Right atrium auricular region (tissue), 2 donors: ENCODE measurements at regions not wholly inside any gene's neighbourhood (a gene's known extent, or its start where the extent isn't known, plus 50 kb on each side); places are given as distances from the start of the nearest gene placed in this dataset.

Source experiments
- DNase-seq: peaks from one replicate; pipeline ENCODE4 v3.0.0-alpha.2; 2019; ENCODE audit warnings: low spot score
- H3K27ac ChIP-seq, 2 donors: fragments of 200-600 bp; sonication (generic); 1 replicate in 1 of 2; 2 replicates in 1 of 2; pipeline ENCODE4 v1.5.1; 2016 to 2019
- H3K27me3 ChIP-seq, 2 donors: fragments of 200-600 bp; sonication (generic); one replicate each; pipeline versions ENCODE4 v1.5.1 to v1.6.0; 2017 to 2019
- H3K36me3 ChIP-seq: fragments of 200-600 bp; sonication (generic); one replicate; pipeline ENCODE4 v1.5.1; 2016
- H3K4me1 ChIP-seq, 2 donors: fragments of 200-600 bp; sonication (generic); one replicate each; pipeline versions ENCODE4 v1.5.1 to v1.6.0; 2017 to 2019
- H3K4me3 ChIP-seq, 2 donors: fragments of 200-600 bp; sonication (generic); 1 replicate in 1 of 2; 2 replicates in 1 of 2; pipeline ENCODE4 v1.5.1; 2017 to 2019; ENCODE audit warnings: mild to moderate bottlenecking in 1 of 2, moderate library complexity in 1 of 2
- H3K9me3 ChIP-seq, 2 donors: fragments of 200-600 bp; sonication (generic); one replicate each; pipeline ENCODE4 v1.5.1; 2019
- TF ChIP-seq, protein P1 (sequence below), 2 donors: fragments of 200-600 bp; sonication (generic); IDR thresholded peaks; one replicate each; pipeline ENCODE4 v1.5.1; 2019; ENCODE audit warnings: antibody characterized with exemption in 2 of 2

- TF ChIP-seq, protein P1, sequence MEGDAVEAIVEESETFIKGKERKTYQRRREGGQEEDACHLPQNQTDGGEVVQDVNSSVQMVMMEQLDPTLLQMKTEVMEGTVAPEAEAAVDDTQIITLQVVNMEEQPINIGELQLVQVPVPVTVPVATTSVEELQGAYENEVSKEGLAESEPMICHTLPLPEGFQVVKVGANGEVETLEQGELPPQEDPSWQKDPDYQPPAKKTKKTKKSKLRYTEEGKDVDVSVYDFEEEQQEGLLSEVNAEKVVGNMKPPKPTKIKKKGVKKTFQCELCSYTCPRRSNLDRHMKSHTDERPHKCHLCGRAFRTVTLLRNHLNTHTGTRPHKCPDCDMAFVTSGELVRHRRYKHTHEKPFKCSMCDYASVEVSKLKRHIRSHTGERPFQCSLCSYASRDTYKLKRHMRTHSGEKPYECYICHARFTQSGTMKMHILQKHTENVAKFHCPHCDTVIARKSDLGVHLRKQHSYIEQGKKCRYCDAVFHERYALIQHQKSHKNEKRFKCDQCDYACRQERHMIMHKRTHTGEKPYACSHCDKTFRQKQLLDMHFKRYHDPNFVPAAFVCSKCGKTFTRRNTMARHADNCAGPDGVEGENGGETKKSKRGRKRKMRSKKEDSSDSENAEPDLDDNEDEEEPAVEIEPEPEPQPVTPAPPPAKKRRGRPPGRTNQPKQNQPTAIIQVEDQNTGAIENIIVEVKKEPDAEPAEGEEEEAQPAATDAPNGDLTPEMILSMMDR (IDR thresholded peaks at IDR 0.05): no peak
- H3K4me1 ChIP-seq: no peaks in the 10 kb centered on the region
- H3K27ac ChIP-seq: no peak overlapping the region
- no peaks in the 10 kb centered on the region for H3K9me3 ChIP-seq
- no peaks in the 10 kb centered on the region for H3K36me3 ChIP-seq
- DNase-seq: no peak
- H3K4me3 ChIP-seq: no peak overlapping the region
- no peaks in the 10 kb centered on the region for H3K27me3 ChIP-seq
Measured at GRCh38 chr2:139949242-139949972, 1169.2 kb upstream of the NXPH2 start.

DNA sequence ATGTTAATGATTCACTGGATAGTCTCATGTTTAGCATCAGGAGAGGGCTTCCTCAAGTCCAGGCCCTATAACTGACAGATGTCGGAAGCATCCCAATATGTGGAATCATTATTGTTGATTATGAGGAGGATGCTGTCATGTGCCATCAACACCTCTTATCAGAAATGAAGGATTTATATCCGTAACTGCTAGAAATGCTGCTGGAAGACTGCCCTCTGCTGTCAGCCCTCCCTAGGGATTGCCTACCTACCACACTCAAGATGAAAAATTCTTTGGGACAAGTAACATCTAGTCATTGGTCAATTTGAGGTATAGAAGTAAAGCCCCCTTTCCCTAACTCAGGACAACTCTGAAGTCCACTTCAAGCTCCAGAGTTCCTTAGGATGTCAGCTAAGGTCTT is 1166.5 kb upstream of the NXPH2 start:
- no peaks in the 10 kb centered on the region for H3K4me1 ChIP-seq
- H3K27me3 ChIP-seq: no peaks in the 10 kb centered on the region
- no peaks in the 10 kb centered on the region for H3K9me3 ChIP-seq
- no peaks in the 10 kb centered on the region for H3K36me3 ChIP-seq
- no peak overlapping the region for H3K4me3 ChIP-seq
- H3K27ac ChIP-seq: no peak overlapping the region
- DNase-seq: no peak
- TF ChIP-seq, protein P1 (IDR thresholded peaks at IDR 0.05): no peak

DNA sequence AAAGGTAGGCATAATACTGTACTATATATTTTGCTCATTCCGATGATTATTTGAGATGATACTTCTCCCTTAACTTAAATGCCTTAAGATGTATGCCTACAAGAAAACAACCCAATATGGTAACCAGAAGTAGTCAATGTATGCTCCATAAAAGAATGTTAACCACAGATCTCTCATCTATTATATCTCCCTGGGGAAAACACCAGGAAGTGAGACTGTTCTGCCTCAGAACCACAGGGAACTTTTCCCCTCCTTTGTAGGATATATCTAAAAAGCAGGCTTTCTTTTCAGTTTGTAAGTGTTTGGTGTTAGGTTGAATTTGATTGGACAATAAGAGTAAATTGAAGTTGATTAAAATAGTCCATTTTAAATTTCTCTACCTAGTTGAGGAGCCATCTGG is 1160.5 kb upstream of the NXPH2 start:
- H3K27me3 ChIP-seq: no peaks in the 10 kb centered on the region
- no peak overlapping the region for H3K4me3 ChIP-seq
- TF ChIP-seq, protein P1 (IDR thresholded peaks at IDR 0.05): no peak

GRCh38 chr2:139925903-139926302 is 1145.7 kb upstream of the NXPH2 start:
- H3K4me3 ChIP-seq: no peak overlapping the region
- DNase-seq: no peak
- H3K36me3 ChIP-seq: no peaks in the 10 kb centered on the region
- no peaks in the 10 kb centered on the region for H3K9me3 ChIP-seq
- H3K4me1 ChIP-seq: no peaks in the 10 kb centered on the region
- no peaks in the 10 kb centered on the region for H3K27me3 ChIP-seq
- H3K27ac ChIP-seq: no peak overlapping the region
- TF ChIP-seq, protein P1 (IDR thresholded peaks at IDR 0.05): no peak

More for the DNA sequence above, 1160.5 kb upstream of the NXPH2 start:
- H3K27ac ChIP-seq: no peak overlapping the region
- H3K36me3 ChIP-seq: no peaks in the 10 kb centered on the region
- no peaks in the 10 kb centered on the region for H3K4me1 ChIP-seq
- peaks cover 0 to 10% of the 10 kb centered on the region in 2 donors for H3K9me3 ChIP-seq
- no peak for DNase-seq

DNA sequence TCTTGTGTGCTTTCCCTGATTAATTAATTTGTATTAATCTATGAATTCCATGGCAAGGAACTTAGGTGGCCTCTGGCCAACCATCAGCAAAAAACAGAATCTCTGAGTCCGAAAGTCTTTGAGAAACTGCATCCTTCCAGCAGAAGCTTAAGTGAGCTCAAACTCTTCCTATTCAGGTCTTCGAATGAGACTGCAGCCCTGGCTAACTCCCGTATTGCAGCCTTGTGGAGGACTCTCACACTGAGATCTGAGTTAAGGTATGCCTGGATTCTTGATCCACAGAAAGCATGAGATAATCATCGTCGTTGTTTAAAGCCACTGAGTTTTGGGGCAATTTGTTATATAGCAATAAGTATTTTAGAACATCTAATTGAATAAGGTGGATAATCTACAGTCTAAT is 1143.9 kb upstream of the NXPH2 start:
- Histone ChIP-seq H3K27me3 (no peaks in the 10 kb centered on the region), H3K9me3 (no peaks in the 10 kb centered on the region), H3K4me1 (no peaks in the 10 kb centered on the region), H3K4me3 (no peak overlapping the region), H3K36me3 (no peaks in the 10 kb centered on the region), H3K27ac (no peak overlapping the region)
- TF ChIP-seq, protein P1 (IDR thresholded peaks at IDR 0.05): no peak
- DNase-seq: no peak

DNA sequence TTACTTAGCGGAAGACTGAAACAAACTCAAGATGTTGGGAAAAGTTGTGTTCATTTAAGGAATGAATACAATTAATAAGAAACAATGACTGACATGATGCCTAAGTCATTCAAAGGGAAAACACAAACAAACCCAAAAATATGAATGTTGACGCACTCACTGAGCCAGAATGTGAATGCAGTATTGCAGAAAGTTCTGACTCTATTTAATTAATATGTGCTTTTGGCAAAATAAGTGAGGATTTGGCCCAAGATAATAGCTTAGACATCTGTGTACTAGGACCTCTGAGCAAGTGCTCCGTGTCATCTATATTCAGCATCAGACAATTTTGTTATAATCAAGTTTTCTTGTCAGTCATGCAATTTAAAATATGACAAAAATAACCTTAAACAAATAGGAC is 1138.8 kb upstream of the NXPH2 start:
- no peaks in the 10 kb centered on the region for H3K4me1 ChIP-seq
- H3K9me3 ChIP-seq: no peaks in the 10 kb centered on the region
- H3K27ac ChIP-seq: no peak overlapping the region
- no peak overlapping the region for H3K4me3 ChIP-seq
- no peaks in the 10 kb centered on the region for H3K27me3 ChIP-seq
- H3K36me3 ChIP-seq: no peaks in the 10 kb centered on the region
- DNase-seq: no peak
- TF ChIP-seq, protein P1 (IDR thresholded peaks at IDR 0.05): no peak
